ENCODE measurements at regions not wholly inside any gene's neighbourhood (a gene's known extent, or its start where the extent isn't known, plus 50 kb on each side); places are given as distances from the start of the nearest gene placed in this dataset.

DNA sequence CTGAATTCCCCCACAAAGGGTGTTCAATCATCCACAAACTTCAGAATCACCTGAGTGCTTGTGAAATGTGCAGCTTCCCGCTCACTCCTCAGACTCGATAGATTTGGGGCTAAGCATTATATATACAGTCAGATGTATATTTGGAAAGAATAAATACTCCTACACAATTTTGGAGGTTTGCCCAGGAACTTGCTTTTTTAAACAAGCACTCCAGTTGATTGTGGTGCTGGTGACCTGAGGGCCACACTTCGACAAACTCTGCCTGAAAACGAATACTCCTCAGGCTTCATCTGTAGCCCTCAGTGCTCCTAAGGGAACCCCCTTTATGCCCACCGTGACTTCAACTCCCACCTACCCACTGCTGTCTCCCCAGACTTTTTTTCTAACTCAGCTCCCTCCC is 211.6 kb downstream of the INHBA start:
- no peak for TF ChIP-seq EZH2phosphoT487 (IDR thresholded peaks at IDR 0.05; ENCODE audit: low read depth, severe bottlenecking, unreplicated experiment)
- TF ChIP-seq, protein P1, sequence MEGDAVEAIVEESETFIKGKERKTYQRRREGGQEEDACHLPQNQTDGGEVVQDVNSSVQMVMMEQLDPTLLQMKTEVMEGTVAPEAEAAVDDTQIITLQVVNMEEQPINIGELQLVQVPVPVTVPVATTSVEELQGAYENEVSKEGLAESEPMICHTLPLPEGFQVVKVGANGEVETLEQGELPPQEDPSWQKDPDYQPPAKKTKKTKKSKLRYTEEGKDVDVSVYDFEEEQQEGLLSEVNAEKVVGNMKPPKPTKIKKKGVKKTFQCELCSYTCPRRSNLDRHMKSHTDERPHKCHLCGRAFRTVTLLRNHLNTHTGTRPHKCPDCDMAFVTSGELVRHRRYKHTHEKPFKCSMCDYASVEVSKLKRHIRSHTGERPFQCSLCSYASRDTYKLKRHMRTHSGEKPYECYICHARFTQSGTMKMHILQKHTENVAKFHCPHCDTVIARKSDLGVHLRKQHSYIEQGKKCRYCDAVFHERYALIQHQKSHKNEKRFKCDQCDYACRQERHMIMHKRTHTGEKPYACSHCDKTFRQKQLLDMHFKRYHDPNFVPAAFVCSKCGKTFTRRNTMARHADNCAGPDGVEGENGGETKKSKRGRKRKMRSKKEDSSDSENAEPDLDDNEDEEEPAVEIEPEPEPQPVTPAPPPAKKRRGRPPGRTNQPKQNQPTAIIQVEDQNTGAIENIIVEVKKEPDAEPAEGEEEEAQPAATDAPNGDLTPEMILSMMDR (IDR thresholded peaks at IDR 0.05; ENCODE audit: poor library complexity), result no peak
